GM12892 (cell line): ENCODE measurements at regions not wholly inside any gene's neighbourhood (a gene's known extent, or its start where the extent isn't known, plus 50 kb on each side); places are given as distances from the start of the nearest gene placed in this dataset.

Experiments
- DNase-seq: peaks from one replicate; pipeline ENCODE4 v3.0.0; 2011; ENCODE audit not compliant: insufficient read length
- FAIRE-seq: peaks from 2 replicates; lab custom pipeline; 2011; peaks lifted over from hg19 to GRCh38; lab: Jason Lieb, UNC
- POLR2A ChIP-seq: IDR thresholded peaks from 2 replicates; pipeline ENCODE4 v1.6.1; 2011; ENCODE audit warnings: low read depth, low read length, control low read depth
- POLR2AphosphoS5 ChIP-seq: IDR thresholded peaks from 2 replicates; pipeline ENCODE4 v1.6.1; 2011; ENCODE audit warnings: low read depth, low read length, control low read depth
- TAF1 ChIP-seq: IDR thresholded peaks from 2 replicates; pipeline ENCODE4 v1.6.1; 2011; ENCODE audit warnings: low read depth, mild to moderate bottlenecking, control low read depth, low read length, borderline replicate concordance

- DNase-seq (no peak), FAIRE-seq (no peak)
- TF ChIP-seq TAF1 (no peak), POLR2A (no peak), POLR2AphosphoS5 (no peak)
Observed at GRCh38 chr5:176153741-176154140, 84.5 kb upstream of the SIMC1 start.

DNA sequence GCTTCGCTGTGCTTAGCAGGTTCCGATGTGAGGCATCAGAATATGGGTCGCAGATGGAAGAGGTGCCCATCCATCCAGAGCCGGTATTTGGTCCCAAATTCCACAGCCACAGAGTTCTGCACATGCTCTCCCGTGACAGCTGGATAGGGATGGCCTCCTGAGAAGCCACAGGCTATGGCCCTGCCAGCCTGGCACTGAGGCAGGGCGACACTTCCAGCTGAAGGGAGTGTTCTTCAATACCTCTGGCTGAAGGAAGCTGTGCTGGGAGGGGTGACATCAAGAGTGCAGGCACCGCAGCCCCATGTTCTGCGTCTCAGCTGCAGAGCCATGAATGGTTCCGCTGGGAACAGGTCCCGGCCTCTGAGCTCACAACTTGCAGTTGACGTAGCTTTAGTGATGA is 83.4 kb upstream of the SIMC1 start:
- DNase-seq (no peak), FAIRE-seq (no peak)
- TF ChIP-seq POLR2A (no peak), POLR2AphosphoS5 (no peak), TAF1 (no peak)

- FAIRE-seq, result no peak
- TF ChIP-seq POLR2A (no peak), POLR2AphosphoS5 (no peak), TAF1 (no peak)
- no peak for DNase-seq
Observed at GRCh38 chr5:176155922-176156359, 82.3 kb upstream of the SIMC1 start.

DNA sequence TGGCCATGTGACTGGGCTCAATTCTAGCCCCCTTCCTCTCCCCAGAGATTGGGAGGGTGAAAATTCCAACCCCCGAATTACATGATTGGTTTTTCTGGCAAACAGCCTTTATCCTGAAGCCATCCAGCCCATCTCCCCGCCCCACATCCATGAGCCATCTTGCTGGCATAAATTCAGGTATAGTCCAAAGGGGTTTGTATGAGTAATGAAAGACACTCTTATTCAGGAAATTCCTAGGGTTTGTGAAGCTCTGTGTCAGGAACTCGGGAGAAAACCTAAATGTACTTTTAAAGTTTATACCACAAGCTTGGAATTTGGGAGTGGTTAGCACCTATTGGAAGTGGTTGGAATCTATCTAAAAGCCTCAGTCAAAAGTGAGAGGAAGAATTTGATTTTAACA is 80.6 kb upstream of the SIMC1 start:
- DNase-seq, result no peak
- no peak for FAIRE-seq

DNA sequence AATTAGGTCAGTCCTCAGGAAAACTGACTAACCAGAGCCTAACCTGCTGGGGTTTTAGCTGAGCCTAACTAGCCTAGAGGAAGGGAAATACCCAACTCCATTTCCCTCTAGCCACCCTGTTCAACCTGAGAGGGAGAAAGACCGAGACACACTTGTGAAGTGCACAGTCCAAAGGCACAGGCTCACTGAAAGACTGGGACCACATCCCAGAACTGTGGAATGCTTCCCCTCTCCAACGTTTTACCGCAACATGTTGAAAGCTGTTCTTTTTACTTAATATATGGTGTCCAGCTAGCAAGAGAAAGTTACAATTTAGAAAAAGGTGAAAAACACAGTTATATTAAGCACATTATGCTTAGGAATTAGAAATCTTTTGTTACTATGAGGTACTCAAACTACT is 76.8 kb upstream of the SIMC1 start:
- no peak for TF ChIP-seq POLR2A
- no peak for TF ChIP-seq TAF1
- TF ChIP-seq POLR2AphosphoS5, result no peak
- DNase-seq, result no peak
- no peak for FAIRE-seq

More for the DNA sequence above, 80.6 kb upstream of the SIMC1 start:
- TF ChIP-seq POLR2A (no peak), POLR2AphosphoS5 (no peak), TAF1 (no peak)

DNA sequence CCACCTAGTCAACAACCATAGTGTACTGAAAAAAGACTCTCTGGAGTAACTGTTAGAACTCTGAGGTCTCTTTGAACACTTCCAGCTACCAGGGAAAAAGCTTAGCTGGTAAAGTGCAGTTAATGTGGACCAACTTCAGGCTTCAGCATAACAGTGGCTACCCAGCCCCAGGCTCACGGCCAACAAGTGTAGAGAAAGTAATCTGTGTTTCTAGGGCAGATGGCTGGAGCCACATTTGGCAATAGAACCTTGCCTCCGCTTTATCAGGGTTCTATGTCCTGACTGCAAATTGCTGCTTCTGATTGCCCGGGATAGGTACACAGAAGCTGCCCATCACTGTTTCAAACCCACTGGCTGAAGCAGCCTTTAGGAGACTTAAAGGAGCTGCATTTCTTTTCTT is 76.0 kb upstream of the SIMC1 start:
- DNase-seq, result no peak
- TF ChIP-seq TAF1 (no peak), POLR2AphosphoS5 (no peak), POLR2A (no peak)

DNA sequence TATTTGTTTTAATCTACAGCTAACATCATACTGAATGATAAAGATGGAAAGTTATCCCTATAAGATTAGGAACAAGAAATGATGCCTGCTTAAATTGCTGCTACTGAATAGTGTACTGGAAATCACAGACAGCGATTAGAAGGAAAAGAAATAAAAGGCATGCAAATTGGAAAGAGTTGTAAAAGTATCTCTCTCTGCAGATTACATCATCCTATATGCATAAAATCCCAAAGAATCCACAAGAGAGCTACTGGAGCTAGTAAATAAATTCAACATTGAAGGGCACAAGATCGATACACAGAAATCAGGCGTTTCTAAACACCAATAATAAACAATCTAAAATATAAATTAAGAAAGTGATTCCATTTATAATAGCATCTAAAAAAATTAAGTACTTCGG is 75.3 kb upstream of the SIMC1 start:
- FAIRE-seq, result no peak
- TF ChIP-seq POLR2A, result no peak
- TF ChIP-seq POLR2AphosphoS5, result no peak
- no peak for TF ChIP-seq TAF1
- DNase-seq, result no peak

More for the DNA sequence above, 76.0 kb upstream of the SIMC1 start:
- FAIRE-seq, result no peak

- DNase-seq (no peak), FAIRE-seq (no peak)
- TF ChIP-seq POLR2AphosphoS5 (no peak), TAF1 (no peak), POLR2A (no peak)
Observed at GRCh38 chr5:176166427-176166826, 71.8 kb upstream of the SIMC1 start.

GRCh38 chr5:176167800-176168199 is 70.4 kb upstream of the SIMC1 start:
- no peak for DNase-seq
- no peak for FAIRE-seq
- TF ChIP-seq TAF1 (no peak), POLR2AphosphoS5 (no peak), POLR2A (no peak)

DNA sequence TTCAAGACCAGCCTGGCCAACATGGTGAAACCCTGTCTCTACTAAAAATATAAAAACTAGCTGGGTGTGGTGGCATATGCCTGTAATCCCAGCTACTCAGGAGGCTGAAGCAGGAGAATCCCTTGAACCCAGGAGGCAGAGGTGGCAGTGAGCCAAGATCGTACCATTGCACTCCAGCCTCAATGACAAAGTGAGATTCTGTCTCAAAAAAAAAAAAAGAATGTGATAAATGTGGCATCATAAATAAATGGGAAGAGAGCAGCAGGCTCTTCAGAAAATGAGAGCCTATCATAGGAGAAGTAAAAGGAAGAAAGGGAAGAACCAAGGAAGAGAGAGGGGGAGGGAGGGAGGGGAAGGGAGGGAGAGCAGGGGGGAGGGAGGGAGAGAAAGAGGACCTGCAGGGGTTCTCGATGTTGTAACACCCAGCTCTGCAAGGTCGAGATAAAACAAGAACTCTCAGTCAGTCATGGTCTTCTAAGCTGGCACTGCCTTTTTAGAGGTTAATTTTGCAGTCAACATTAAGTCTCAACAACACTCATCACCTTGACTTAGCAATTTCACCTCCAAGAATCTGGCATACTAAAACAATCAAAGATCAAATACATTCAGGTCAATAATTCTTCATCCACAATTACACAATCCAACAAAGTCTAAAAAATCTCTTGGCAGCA is 68.7 kb upstream of the SIMC1 start:
- FAIRE-seq (no peak), DNase-seq (no peak)
- TF ChIP-seq TAF1 (no peak), POLR2AphosphoS5 (no peak)

DNA sequence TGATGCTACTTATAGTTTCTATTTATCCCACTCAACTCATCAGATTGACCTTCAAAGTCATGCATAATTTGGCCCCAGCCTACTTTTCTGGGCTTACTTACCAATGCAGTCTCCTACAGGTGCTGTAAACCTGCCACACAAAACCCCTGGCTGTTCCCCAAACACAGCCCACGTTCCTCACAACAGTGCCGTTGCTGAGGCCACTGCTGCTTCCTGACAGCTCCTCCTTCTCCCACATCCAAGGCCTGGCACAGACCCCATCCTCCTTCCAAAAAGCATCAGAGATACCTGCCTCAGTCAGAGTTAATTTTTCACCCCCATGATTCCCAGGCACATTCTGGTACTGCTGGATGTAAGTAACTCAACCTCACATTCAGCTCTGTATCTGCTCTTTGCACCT is 68.1 kb upstream of the SIMC1 start:
- no peak for TF ChIP-seq TAF1
- TF ChIP-seq POLR2AphosphoS5, result no peak
- TF ChIP-seq POLR2A, result no peak
- no peak for FAIRE-seq

DNA sequence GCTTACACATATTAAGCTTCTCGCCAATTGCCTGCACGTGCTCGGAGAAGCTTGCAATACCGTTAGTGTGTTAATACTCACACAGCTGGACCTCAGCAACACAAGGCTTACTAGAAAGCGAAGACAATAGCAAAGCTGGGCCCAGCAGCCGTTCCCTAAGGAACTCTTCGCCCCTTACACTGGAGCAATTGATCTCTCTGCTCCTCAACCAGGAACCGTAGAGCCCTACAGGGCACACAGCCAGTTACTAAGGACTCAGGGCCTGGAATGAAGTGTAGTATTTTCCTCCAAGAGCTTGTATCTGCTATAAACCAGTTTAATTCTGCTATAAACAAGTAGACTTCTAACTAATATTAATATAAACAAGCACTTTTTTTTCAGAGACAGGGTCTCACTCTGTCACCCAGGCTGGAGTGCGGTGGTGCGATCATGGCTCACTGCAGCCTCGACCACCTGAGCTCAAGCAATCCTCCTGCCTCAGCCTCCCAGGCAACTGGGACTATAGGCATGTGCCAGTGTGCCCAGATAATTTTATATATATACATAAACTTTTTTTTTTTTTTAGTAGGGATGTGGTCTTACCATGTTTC is 67.0 kb upstream of the SIMC1 start:
- TF ChIP-seq POLR2AphosphoS5, result no peak
- TF ChIP-seq TAF1, result no peak
- TF ChIP-seq POLR2A, result no peak
- FAIRE-seq, result no peak

More for the DNA sequence above, 68.1 kb upstream of the SIMC1 start:
- no peak for DNase-seq

GRCh38 chr5:176172246-176172645 is 66.0 kb upstream of the SIMC1 start:
- no peak for FAIRE-seq
- no peak for DNase-seq
- TF ChIP-seq POLR2AphosphoS5 (no peak), TAF1 (no peak), POLR2A (no peak)

More for the DNA sequence above, 67.0 kb upstream of the SIMC1 start:
- no peak for DNase-seq
